Right lobe of liver (tissue), 4 donors: ENCODE measurements at regions not wholly inside any gene's neighbourhood (a gene's known extent, or its start where the extent isn't known, plus 50 kb on each side); places are given as distances from the start of the nearest gene placed in this dataset.

Experiments
- POLR2A ChIP-seq: fragments of 450-650 bp; IDR thresholded peaks from one replicate; pipeline ENCODE4 v1.6.1; 2017; ENCODE audit warnings: antibody characterized with exemption, mild to moderate bottlenecking
- TF ChIP-seq, protein P1 (sequence below), 4 donors: fragments of 200-600 bp in 3 of 4; fragments of 450-650 bp in 1 of 4; IDR thresholded peaks; one replicate each; pipeline versions ENCODE4 v1.5.1 to v1.8.0; 2016 to 2022; ENCODE audit warnings: antibody characterized with exemption in 4 of 4, mild to moderate bottlenecking in 2 of 4
- donor health status: DM: no; HTN: no; CAD: no.
- donor health status: DM: no; HTN: no; CAD: no.
- donor health status: DM: no; HTN: yes; CAD: no.

DNA sequence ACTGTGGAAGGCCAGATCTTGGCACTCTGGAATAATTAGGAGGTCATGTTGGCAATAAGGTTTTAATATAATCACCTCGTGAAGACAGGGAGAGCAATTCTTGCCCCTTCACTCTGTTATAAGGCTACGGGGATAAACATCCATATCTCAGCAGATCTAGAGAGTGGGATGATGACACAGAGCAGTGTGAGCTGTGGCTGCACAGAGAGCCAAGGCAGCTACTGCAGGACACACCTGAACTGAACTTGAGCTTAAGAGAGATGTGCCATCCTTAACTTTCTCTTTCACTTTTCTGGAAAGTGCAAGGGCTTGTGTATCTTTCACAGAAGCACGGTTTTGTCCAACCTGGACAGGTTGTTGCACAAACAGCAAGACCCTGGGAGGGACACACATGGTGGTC lies 174.7 kb downstream of the GATA3 start:
- TF ChIP-seq POLR2A = no peak
- TF ChIP-seq, protein P1, sequence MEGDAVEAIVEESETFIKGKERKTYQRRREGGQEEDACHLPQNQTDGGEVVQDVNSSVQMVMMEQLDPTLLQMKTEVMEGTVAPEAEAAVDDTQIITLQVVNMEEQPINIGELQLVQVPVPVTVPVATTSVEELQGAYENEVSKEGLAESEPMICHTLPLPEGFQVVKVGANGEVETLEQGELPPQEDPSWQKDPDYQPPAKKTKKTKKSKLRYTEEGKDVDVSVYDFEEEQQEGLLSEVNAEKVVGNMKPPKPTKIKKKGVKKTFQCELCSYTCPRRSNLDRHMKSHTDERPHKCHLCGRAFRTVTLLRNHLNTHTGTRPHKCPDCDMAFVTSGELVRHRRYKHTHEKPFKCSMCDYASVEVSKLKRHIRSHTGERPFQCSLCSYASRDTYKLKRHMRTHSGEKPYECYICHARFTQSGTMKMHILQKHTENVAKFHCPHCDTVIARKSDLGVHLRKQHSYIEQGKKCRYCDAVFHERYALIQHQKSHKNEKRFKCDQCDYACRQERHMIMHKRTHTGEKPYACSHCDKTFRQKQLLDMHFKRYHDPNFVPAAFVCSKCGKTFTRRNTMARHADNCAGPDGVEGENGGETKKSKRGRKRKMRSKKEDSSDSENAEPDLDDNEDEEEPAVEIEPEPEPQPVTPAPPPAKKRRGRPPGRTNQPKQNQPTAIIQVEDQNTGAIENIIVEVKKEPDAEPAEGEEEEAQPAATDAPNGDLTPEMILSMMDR (IDR thresholded peaks at IDR 0.05) = no peak
